ENCODE measurements at regions not wholly inside any gene's neighbourhood (a gene's known extent, or its start where the extent isn't known, plus 50 kb on each side); places are given as distances from the start of the nearest gene placed in this dataset.

GRCh38 chr4:54542119-54542438 lies 115.7 kb upstream of the KIT start:
- no peak for TF ChIP-seq EZH2 (IDR thresholded peaks at IDR 0.05; ENCODE audit: insufficient read depth, poor library complexity, severe bottlenecking)
- no peak for TF ChIP-seq EZH2phosphoT487 (IDR thresholded peaks at IDR 0.05; ENCODE audit: insufficient read depth, low read depth)
